Small intestine (tissue), 7 donors: ENCODE measurements at regions not wholly inside any gene's neighbourhood (a gene's known extent, or its start where the extent isn't known, plus 50 kb on each side); places are given as distances from the start of the nearest gene placed in this dataset.
A peak's percentile ranks its signal among the peaks of the same experiment; 100 is the strongest.
"Not testable (repeated sequence)": the region's sequence is repeated elsewhere in the genome, so short reads cannot be mapped to it uniquely, and the experiment has no call there.

Experiments used
- DNase-seq, 2 donors: peaks; one replicate each; pipeline versions ENCODE4 v3.0.0 to v3.0.0-alpha.2; 2013
- FAIRE-seq: peaks from 2 replicates; lab custom pipeline; 2012; peaks lifted over from hg19 to GRCh38; lab: Jason Lieb, UNC
- H3K27ac ChIP-seq, 3 donors: one replicate each; pipeline ENCODE4 v1.5.1; 2013; ENCODE audit warnings: low read length in 2 of 3, mild to moderate bottlenecking in 2 of 3, control low read depth in 1 of 3, inconsistent platforms in 1 of 3, low read depth in 1 of 3, moderate library complexity in 1 of 3
- H3K27me3 ChIP-seq, 3 donors: one replicate each; pipeline ENCODE4 v1.6.1; 2013; ENCODE audit warnings: low read length in 3 of 3, inconsistent platforms in 1 of 3; ENCODE audit not compliant: control insufficient read depth in 3 of 3, insufficient read depth in 3 of 3
- H3K36me3 ChIP-seq, 3 donors: one replicate each; pipeline ENCODE4 v1.6.1; 2013; ENCODE audit warnings: low read length in 3 of 3, inconsistent platforms in 1 of 3, low read depth in 1 of 3, mild to moderate bottlenecking in 1 of 3, moderate library complexity in 1 of 3; ENCODE audit not compliant: control insufficient read depth in 3 of 3, insufficient read depth in 2 of 3
- H3K4me1 ChIP-seq, 3 donors: one replicate each; pipeline ENCODE4 v1.6.1; 2013; ENCODE audit warnings: low read length in 2 of 3, inconsistent platforms in 1 of 3, low read depth in 1 of 3, mild to moderate bottlenecking in 1 of 3, moderate library complexity in 1 of 3; ENCODE audit not compliant: control insufficient read depth in 3 of 3, insufficient read depth in 2 of 3
- H3K4me3 ChIP-seq, 3 donors: one replicate each; pipeline ENCODE4 v1.5.1; 2013; ENCODE audit warnings: low read length in 3 of 3, control low read depth in 1 of 3, inconsistent platforms in 1 of 3, low read depth in 1 of 3, mild to moderate bottlenecking in 1 of 3, moderate library complexity in 1 of 3
- H3K9me3 ChIP-seq, 2 donors: one replicate each; pipeline ENCODE4 v1.6.1; 2013; ENCODE audit warnings: low read depth in 1 of 2, low read length in 1 of 2; ENCODE audit not compliant: control insufficient read depth in 2 of 2, insufficient read depth in 1 of 2
- WGBS, 3 donors: extraction: QIAGEN DNeasy Blood & Tissue Kit; methylation state at CpG; one replicate each; pipeline ENCODE4 v1.1.7; 2013; 5-methylcytosine and 5-hydroxymethylcytosine counted together
- donor health status: healthy with polysubstance abuse.
- donor health status: control.
- donor health status: control.
- donor health status: Bipolar disorder and iron deficiency.
- donor health status: healthy.

- Histone ChIP-seq H3K27ac (peak overlapping the region in 1 of 3 donors; percentile 49), H3K27me3 (no peaks in the 10 kb centered on the region), H3K9me3 (no peaks in the 10 kb centered on the region), H3K4me3 (peak overlapping the region in 1 of 3 donors; percentile 6), H3K4me1 (peaks cover 0 to 9% (median 0%) of the 10 kb centered on the region in 3 donors), H3K36me3 (no peaks in the 10 kb centered on the region)
- peak in 1 of 2 donors; percentile 68 for DNase-seq
- FAIRE-seq, result no peak
- WGBS, 3 donors, result 22 to 58% (median 43%) methylated on average over 4 of the region's 4 CpGs
Observed at GRCh38 chr11:87810486-87810885, 364.8 kb downstream of the RAB38 start.

DNA sequence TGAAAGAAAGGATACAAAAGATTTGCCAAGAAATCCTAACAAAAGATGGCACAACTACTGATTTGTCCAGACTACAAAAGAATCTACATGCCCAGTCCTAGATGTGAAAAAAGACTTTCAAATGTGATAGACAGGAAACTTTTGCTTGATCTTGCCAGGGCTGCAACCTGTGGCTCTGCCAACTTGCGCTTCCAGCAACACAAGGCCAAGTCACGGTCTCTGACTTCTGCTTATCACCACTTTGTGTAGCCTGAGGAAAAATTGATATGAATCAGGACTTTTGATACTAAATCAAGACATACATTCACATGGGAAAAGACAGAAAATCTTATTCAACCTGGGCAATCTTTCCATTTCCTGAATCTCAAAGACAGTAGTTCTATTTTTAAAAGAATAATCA lies 366.0 kb downstream of the RAB38 start:
- WGBS, 3 donors, result 68 to 87% (median 85%) methylated on average over 2 of the region's 2 CpGs
- H3K27ac ChIP-seq, result no peak overlapping the region
- H3K4me3 ChIP-seq, result no peak overlapping the region
- no peaks in the 10 kb centered on the region for H3K27me3 ChIP-seq
- H3K4me1 ChIP-seq, result peaks cover 0 to 9% (median 0%) of the 10 kb centered on the region in 3 donors
- no peak for FAIRE-seq
- no peaks in the 10 kb centered on the region for H3K36me3 ChIP-seq
- H3K9me3 ChIP-seq, result no peaks in the 10 kb centered on the region
- no peak for DNase-seq

GRCh38 chr11:87804176-87804575 lies 371.1 kb downstream of the RAB38 start:
- Histone ChIP-seq H3K27ac (no peak overlapping the region), H3K4me3 (no peak overlapping the region), H3K36me3 (no peaks in the 10 kb centered on the region), H3K9me3 (no peaks in the 10 kb centered on the region), H3K4me1 (no peaks in the 10 kb centered on the region), H3K27me3 (no peaks in the 10 kb centered on the region)
- DNase-seq (no peak), FAIRE-seq (no peak)

DNA sequence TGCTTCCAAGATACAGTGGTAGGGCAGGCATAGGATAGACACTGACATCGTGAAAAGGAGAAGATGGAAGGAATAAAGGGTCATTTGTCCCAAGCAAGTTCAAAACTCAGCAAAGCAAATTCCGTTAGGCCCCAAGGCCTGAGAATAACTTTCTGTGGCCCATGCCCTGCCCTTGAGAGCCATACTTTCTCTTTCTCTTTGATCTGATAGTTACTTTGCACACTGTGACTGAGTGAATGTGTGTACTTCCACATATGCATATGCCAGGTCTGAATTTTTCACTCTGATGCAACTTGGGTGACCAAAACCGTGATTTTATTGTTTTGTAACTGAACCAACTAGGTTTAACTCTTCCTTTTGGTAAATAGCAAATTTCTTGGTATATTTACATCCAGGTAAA lies 371.5 kb downstream of the RAB38 start:
- H3K9me3 ChIP-seq, result no peaks in the 10 kb centered on the region
- WGBS, 3 donors, result 48 to 69% (median 51%) methylated on average over 3 of the region's 3 CpGs
- FAIRE-seq, result no peak

DNA sequence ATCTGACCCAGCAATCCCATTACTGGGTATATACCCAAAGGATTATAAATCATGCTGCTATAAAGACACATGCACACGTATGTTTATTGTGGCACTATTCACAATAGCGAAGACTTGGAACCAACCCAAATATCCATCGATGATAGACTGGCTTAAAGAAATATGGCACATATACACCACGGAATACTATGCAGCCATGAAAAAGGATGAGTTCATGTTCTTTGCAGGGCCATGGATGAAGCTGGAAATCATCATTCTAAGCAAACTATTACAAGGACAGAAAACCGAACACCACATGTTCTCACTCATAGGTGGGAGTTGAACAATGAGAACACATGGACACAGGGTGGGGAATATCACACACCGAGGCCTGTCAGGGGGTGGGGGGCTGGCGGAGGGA lies 390.4 kb downstream of the RAB38 start:
- H3K9me3 ChIP-seq, H3K4me3 ChIP-seq, H3K36me3 ChIP-seq, H3K27ac ChIP-seq, H3K4me1 ChIP-seq, FAIRE-seq, H3K27me3 ChIP-seq, DNase-seq: not testable (repeated sequence)
- WGBS, 3 donors, result 84 to 89% (median 87%) methylated on average over 7 of the region's 7 CpGs

More for the DNA sequence above, 371.5 kb downstream of the RAB38 start:
- H3K27ac ChIP-seq, result no peak overlapping the region
- no peaks in the 10 kb centered on the region for H3K4me1 ChIP-seq
- no peaks in the 10 kb centered on the region for H3K36me3 ChIP-seq
- H3K4me3 ChIP-seq, result no peak overlapping the region
- H3K27me3 ChIP-seq, result no peaks in the 10 kb centered on the region
- DNase-seq, result no peak

- no peak overlapping the region for H3K27ac ChIP-seq
- H3K36me3 ChIP-seq, result no peaks in the 10 kb centered on the region
- H3K4me1 ChIP-seq, result no peaks in the 10 kb centered on the region
- peaks cover 0 to 4% of the 10 kb centered on the region in 2 donors for H3K9me3 ChIP-seq
- no peak for FAIRE-seq
- DNase-seq, result no peak
- no peak overlapping the region for H3K4me3 ChIP-seq
- no peaks in the 10 kb centered on the region for H3K27me3 ChIP-seq
Observed at GRCh38 chr11:87780068-87780413, 395.2 kb downstream of the RAB38 start.

- Histone ChIP-seq H3K36me3 (no peaks in the 10 kb centered on the region), H3K27ac (no peak overlapping the region), H3K4me1 (peaks cover 0 to 3% (median 0%) of the 10 kb centered on the region in 3 donors), H3K4me3 (no peak overlapping the region), H3K9me3 (peaks cover 0 to 4% of the 10 kb centered on the region in 2 donors), H3K27me3 (no peaks in the 10 kb centered on the region)
- DNase-seq (no peak), FAIRE-seq (no peak)
- 34 to 42% (median 42%) methylated on average over 2 of the region's 2 CpGs for WGBS, 3 donors
Observed at GRCh38 chr11:87779276-87780067, 395.8 kb downstream of the RAB38 start.

DNA sequence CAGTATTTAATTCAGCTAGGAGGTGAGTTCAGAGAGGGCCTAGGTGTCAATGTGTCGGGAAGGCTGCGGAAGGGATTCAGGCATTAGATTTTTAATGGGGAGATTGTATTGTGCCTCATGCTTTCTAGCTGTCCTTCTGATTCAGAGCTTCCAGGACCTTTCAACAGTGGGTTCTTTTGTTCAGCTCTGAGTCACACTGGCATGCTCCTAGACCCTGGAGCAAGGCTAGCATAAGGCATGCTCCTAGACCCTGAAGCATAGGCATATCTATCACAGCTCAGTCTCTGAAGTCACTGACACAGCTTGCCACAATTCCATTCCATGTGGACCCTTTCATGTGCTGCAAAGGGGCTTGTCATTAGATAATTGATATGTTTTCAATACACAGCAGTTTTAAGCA lies 396.9 kb downstream of the RAB38 start:
- no peak for FAIRE-seq
- Histone ChIP-seq H3K9me3 (peaks cover 0 to 4% of the 10 kb centered on the region in 2 donors), H3K36me3 (no peaks in the 10 kb centered on the region), H3K27me3 (no peaks in the 10 kb centered on the region), H3K27ac (no peak overlapping the region), H3K4me3 (no peak overlapping the region), H3K4me1 (peaks cover 0 to 3% (median 0%) of the 10 kb centered on the region in 3 donors)
- DNase-seq, result no peak
- WGBS, 3 donors, result 90 to 96% (median 91%) methylated on average over 2 of the region's 2 CpGs

- H3K36me3 ChIP-seq, result no peaks in the 10 kb centered on the region
- peaks cover 0 to 3% (median 0%) of the 10 kb centered on the region in 3 donors for H3K4me1 ChIP-seq
- H3K9me3 ChIP-seq, result peaks cover 0 to 4% of the 10 kb centered on the region in 2 donors
- no peak overlapping the region for H3K4me3 ChIP-seq
- peak in 1 of 2 donors; percentile 64 for DNase-seq
- no peak for FAIRE-seq
- 10 to 41% (median 34%) methylated on average over 1 of the region's 1 CpG for WGBS, 3 donors
- H3K27me3 ChIP-seq, result no peaks in the 10 kb centered on the region
- no peak overlapping the region for H3K27ac ChIP-seq
Observed at GRCh38 chr11:87775036-87775435, 400.2 kb downstream of the RAB38 start.
